ENCODE measurements at regions not wholly inside any gene's neighbourhood (a gene's known extent, or its start where the extent isn't known, plus 50 kb on each side); places are given as distances from the start of the nearest gene placed in this dataset.

DNA sequence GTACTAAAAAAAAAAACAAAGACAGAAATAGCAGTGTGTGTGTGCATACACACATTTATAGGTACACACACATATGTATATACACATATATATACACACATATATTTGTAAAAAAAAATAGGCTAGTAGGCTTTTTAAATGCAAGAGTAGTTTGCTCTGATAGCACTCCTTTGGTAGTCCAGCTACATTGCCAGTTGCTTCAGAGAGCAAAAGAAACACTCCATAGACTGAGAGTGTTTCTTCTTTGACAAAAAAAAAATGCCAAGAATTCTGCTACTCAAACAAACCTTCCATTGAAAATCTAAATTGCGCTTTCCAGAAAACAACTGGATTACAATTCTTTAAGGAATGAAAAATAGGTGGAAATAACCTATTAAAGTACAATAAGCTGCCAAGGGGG, 365.9 kb upstream of the GALNT5 start:
- TF ChIP-seq EZH2 (IDR thresholded peaks at IDR 0.05; ENCODE audit: insufficient read depth, poor library complexity, severe bottlenecking), result no peak
- no peak for TF ChIP-seq EZH2phosphoT487 (IDR thresholded peaks at IDR 0.05; ENCODE audit: insufficient read depth, low read depth)
